Endodermal cell (in vitro differentiated cells): ENCODE measurements at regions not wholly inside any gene's neighbourhood (a gene's known extent, or its start where the extent isn't known, plus 50 kb on each side); places are given as distances from the start of the nearest gene placed in this dataset.

Source experiments
- DNase-seq: peaks from one replicate; pipeline ENCODE4 v3.0.0-alpha.2; 2017
- H3K27ac ChIP-seq: 2 replicates; pipeline ENCODE4 v1.5.1; 2013; ENCODE audit warnings: mild to moderate bottlenecking, low read depth, low read length, moderate library complexity
- H3K27me3 ChIP-seq: 2 replicates; pipeline ENCODE4 v1.6.1; 2013; ENCODE audit warnings: mild to moderate bottlenecking, low read length, moderate library complexity; ENCODE audit not compliant: insufficient read depth, control insufficient read depth, poor library complexity, severe bottlenecking
- H3K36me3 ChIP-seq: 2 replicates; pipeline ENCODE4 v1.7.0; 2013; ENCODE audit warnings: mild to moderate bottlenecking, low read length, moderate library complexity; ENCODE audit not compliant: control insufficient read depth, insufficient read depth
- H3K4me1 ChIP-seq: one replicate; pipeline ENCODE4 v1.7.0; 2013; ENCODE audit warnings: low read length; ENCODE audit not compliant: control insufficient read depth, insufficient read depth
- H3K4me3 ChIP-seq: 2 replicates; pipeline ENCODE4 v1.5.1; 2013; ENCODE audit warnings: mild to moderate bottlenecking, low read length, moderate library complexity
- H3K9ac ChIP-seq: 2 replicates; pipeline ENCODE4 v1.6.1; 2013; ENCODE audit warnings: mild to moderate bottlenecking, low read length, moderate library complexity; ENCODE audit not compliant: poor library complexity, severe bottlenecking; ENCODE audit errors: extremely low read depth
- H3K9me3 ChIP-seq: 2 replicates; pipeline ENCODE4 v1.6.1; 2013; ENCODE audit warnings: mild to moderate bottlenecking, low read length, moderate library complexity; ENCODE audit not compliant: control insufficient read depth
- H3K27ac Mint-ChIP-seq: 2 replicates; pipeline ENCODE4 v1.8.0; 2020; ENCODE audit warnings: mixed read lengths
- H3K27me3 Mint-ChIP-seq: 2 replicates; pipeline ENCODE4 v1.8.0; 2021; ENCODE audit warnings: mild to moderate bottlenecking, mixed read lengths; ENCODE audit not compliant: insufficient read depth
- H3K36me3 Mint-ChIP-seq: 2 replicates; pipeline ENCODE4 v1.8.0; 2020; ENCODE audit warnings: low read depth, mixed read lengths
- H3K4me1 Mint-ChIP-seq: 2 replicates; pipeline ENCODE4 v1.8.0; 2020; ENCODE audit warnings: mixed read lengths
- H3K4me3 Mint-ChIP-seq: 2 replicates; pipeline ENCODE4 v1.8.0; 2020; ENCODE audit warnings: mild to moderate bottlenecking, moderate library complexity, mixed read lengths
- H3K9me3 Mint-ChIP-seq: 2 replicates; pipeline ENCODE4 v1.8.0; 2020; ENCODE audit warnings: mild to moderate bottlenecking, mixed read lengths
- WGBS, 2 experiments: methylation state at CpG; one replicate each; pipeline versions ENCODE4 v1.1.5 to v1.1.7; 2013; ENCODE audit warnings: missing lambda C conversion rate in 2 of 2, mixed read lengths in 1 of 2; ENCODE audit not compliant: insufficient coverage in 1 of 2, insufficient read length in 1 of 2; 5-methylcytosine and 5-hydroxymethylcytosine counted together
- TF ChIP-seq, protein P1 (sequence below): fragments of 200-600 bp; sonication (generic); conservative IDR thresholded peaks from 2 replicates; pipeline ENCODE4 v1.5.0; 2021; ENCODE audit warnings: antibody characterized with exemption, mild to moderate bottlenecking

DNA sequence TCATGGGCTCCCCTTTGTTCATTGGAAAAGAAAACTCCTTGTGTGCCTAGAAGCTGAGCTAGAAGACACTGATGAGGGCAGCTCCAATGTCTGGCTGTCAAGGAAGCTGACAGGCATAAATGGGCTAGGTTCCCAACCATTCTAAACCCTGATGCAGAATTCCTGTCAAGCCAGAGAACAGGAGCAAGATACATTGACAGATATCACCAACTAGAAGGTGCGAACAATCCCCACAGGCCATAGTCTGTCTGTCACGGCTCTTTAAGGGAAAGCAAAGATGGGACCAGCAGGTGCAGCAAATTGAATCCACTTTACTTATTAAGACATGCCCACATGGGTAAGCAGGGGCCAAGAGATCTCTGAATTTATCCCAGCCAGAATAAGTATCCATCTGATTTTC lies 617.9 kb upstream of the POT1 start:
- H3K36me3 ChIP-seq = no peaks in the 10 kb centered on the region
- Mint-ChIP-seq H3K27ac (no peak overlapping the region), H3K4me3 (no peak overlapping the region), H3K27me3 (no peaks in the 10 kb centered on the region), H3K9me3 (no peaks in the 10 kb centered on the region), H3K36me3 (no peaks in the 10 kb centered on the region), H3K4me1 (no peaks in the 10 kb centered on the region)
- no peak for DNase-seq
- H3K9me3 ChIP-seq = no peaks in the 10 kb centered on the region
- H3K4me3 ChIP-seq = no peak overlapping the region
- H3K27ac ChIP-seq = no peak overlapping the region
- 83 to 87% methylated on average over 2 of the region's 2 CpGs for WGBS, 2 experiments
- H3K27me3 ChIP-seq = no peaks in the 10 kb centered on the region
- no peak overlapping the region for H3K9ac ChIP-seq
- peaks cover 3% of the 10 kb centered on the region for H3K4me1 ChIP-seq
- TF ChIP-seq, protein P1, sequence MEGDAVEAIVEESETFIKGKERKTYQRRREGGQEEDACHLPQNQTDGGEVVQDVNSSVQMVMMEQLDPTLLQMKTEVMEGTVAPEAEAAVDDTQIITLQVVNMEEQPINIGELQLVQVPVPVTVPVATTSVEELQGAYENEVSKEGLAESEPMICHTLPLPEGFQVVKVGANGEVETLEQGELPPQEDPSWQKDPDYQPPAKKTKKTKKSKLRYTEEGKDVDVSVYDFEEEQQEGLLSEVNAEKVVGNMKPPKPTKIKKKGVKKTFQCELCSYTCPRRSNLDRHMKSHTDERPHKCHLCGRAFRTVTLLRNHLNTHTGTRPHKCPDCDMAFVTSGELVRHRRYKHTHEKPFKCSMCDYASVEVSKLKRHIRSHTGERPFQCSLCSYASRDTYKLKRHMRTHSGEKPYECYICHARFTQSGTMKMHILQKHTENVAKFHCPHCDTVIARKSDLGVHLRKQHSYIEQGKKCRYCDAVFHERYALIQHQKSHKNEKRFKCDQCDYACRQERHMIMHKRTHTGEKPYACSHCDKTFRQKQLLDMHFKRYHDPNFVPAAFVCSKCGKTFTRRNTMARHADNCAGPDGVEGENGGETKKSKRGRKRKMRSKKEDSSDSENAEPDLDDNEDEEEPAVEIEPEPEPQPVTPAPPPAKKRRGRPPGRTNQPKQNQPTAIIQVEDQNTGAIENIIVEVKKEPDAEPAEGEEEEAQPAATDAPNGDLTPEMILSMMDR = no peak

GRCh38 chr7:125530553-125530952 lies 600.9 kb upstream of the POT1 start:
- H3K4me1 ChIP-seq = no peaks in the 10 kb centered on the region
- no peaks in the 10 kb centered on the region for H3K4me1 Mint-ChIP-seq
- H3K27me3 ChIP-seq = no peaks in the 10 kb centered on the region
- no peaks in the 10 kb centered on the region for H3K27me3 Mint-ChIP-seq
- H3K9ac ChIP-seq = no peak overlapping the region
- H3K9me3 ChIP-seq = no peaks in the 10 kb centered on the region
- H3K27ac Mint-ChIP-seq = no peak overlapping the region
- 95 to 100% methylated on average over 1 of the region's 1 CpG for WGBS, 2 experiments
- DNase-seq = no peak
- H3K4me3 Mint-ChIP-seq = no peak overlapping the region
- no peaks in the 10 kb centered on the region for H3K36me3 Mint-ChIP-seq
- TF ChIP-seq, protein P1 = no peak
- H3K27ac ChIP-seq = no peak overlapping the region
- H3K4me3 ChIP-seq = no peak overlapping the region
- H3K36me3 ChIP-seq = no peaks in the 10 kb centered on the region
- H3K9me3 Mint-ChIP-seq = no peaks in the 10 kb centered on the region

DNA sequence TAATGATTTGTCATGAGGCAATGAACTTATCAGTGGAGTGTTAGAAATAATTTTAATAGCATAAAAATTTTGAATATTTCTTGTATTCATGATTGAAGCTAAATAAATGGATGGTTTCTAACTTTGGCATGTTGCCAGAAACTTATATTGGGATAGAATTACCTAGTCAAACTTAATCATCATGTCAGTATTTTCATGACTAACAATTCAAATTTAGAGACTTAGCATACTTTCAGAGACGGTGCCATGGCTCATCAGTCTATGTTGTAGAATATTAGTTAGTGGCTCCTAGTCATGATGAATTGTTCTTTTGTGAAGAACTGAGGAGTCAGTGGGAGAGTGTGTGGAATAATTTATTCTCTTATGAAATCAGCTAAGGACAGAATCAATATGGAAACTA lies 599.6 kb upstream of the POT1 start:
- no peaks in the 10 kb centered on the region for H3K36me3 Mint-ChIP-seq
- 93% methylated on average over 1 of the region's 1 CpG; no CpG with 5 or more reads in 1 of the 2 experiments for WGBS, 2 experiments
- no peak overlapping the region for H3K27ac ChIP-seq
- H3K4me1 Mint-ChIP-seq = no peaks in the 10 kb centered on the region
- H3K36me3 ChIP-seq = no peaks in the 10 kb centered on the region
- H3K27me3 Mint-ChIP-seq = no peaks in the 10 kb centered on the region
- no peaks in the 10 kb centered on the region for H3K9me3 ChIP-seq
- H3K27me3 ChIP-seq = no peaks in the 10 kb centered on the region
- H3K27ac Mint-ChIP-seq = no peak overlapping the region
- TF ChIP-seq, protein P1 = no peak
- no peak overlapping the region for H3K4me3 Mint-ChIP-seq
- no peak overlapping the region for H3K9ac ChIP-seq
- DNase-seq = no peak
- H3K4me3 ChIP-seq = no peak overlapping the region
- no peaks in the 10 kb centered on the region for H3K9me3 Mint-ChIP-seq
- H3K4me1 ChIP-seq = no peaks in the 10 kb centered on the region
